Smooth muscle cell (in vitro differentiated cells): ENCODE measurements at regions not wholly inside any gene's neighbourhood (a gene's known extent, or its start where the extent isn't known, plus 50 kb on each side); places are given as distances from the start of the nearest gene placed in this dataset.

Source experiments
- DNase-seq: peaks from one replicate; lab custom pipeline; 2025; ENCODE audit not compliant: unreplicated experiment; lab: John Stamatoyannopoulos, UW
- H2AFZ ChIP-seq: fragments of 200-600 bp; sonication (generic); 2 replicates; pipeline ENCODE4 v1.6.0; 2016; ENCODE audit warnings: antibody characterized with exemption, low read depth, mild to moderate bottlenecking
- H3F3A ChIP-seq: fragments of 200-600 bp; sonication (generic); 2 replicates; pipeline ENCODE4 v1.6.0; 2017; ENCODE audit warnings: antibody characterized with exemption, low read depth
- H3K27ac ChIP-seq: fragments of 200-600 bp; sonication (generic); 2 replicates; pipeline ENCODE4 v1.5.1; 2016; ENCODE audit warnings: low read depth, mild to moderate bottlenecking
- H3K27me3 ChIP-seq: fragments of 200-600 bp; sonication (generic); 2 replicates; pipeline ENCODE4 v1.6.1; 2016; ENCODE audit warnings: low read depth, mild to moderate bottlenecking
- H3K36me3 ChIP-seq: fragments of 200-600 bp; sonication (generic); 2 replicates; pipeline ENCODE4 v1.5.1; 2016; ENCODE audit warnings: low read depth
- H3K4me1 ChIP-seq: fragments of 200-600 bp; sonication (generic); 2 replicates; pipeline ENCODE4 v1.5.1; 2016; ENCODE audit warnings: low read depth
- H3K4me2 ChIP-seq: fragments of 200-600 bp; sonication (generic); 2 replicates; pipeline ENCODE4 v1.6.0; 2016; ENCODE audit warnings: mild to moderate bottlenecking
- H3K4me3 ChIP-seq: fragments of 200-600 bp; sonication (generic); 2 replicates; pipeline ENCODE4 v1.5.1; 2016; ENCODE audit warnings: mild to moderate bottlenecking
- H3K79me2 ChIP-seq: fragments of 200-600 bp; sonication (generic); 2 replicates; pipeline ENCODE4 v1.6.0; 2016; ENCODE audit warnings: low read depth, mild to moderate bottlenecking
- H3K9ac ChIP-seq: fragments of 200-600 bp; sonication (generic); 2 replicates; pipeline ENCODE4 v1.6.0; 2016; ENCODE audit warnings: low read depth
- H3K9me3 ChIP-seq: fragments of 200-600 bp; sonication (generic); replicated peaks from 2 replicates; pipeline ENCODE4 v1.5.1; 2016; ENCODE audit warnings: low read depth
- H4K20me1 ChIP-seq: fragments of 200-600 bp; sonication (generic); 2 replicates; pipeline ENCODE4 v1.6.0; 2016; ENCODE audit warnings: low read depth
- CTCF ChIP-seq: fragments of 200-600 bp; sonication (generic); IDR thresholded peaks from 2 replicates; pipeline ENCODE4 v1.5.1; 2017; ENCODE audit warnings: borderline replicate concordance, mild to moderate bottlenecking, antibody characterized with exemption; ENCODE audit not compliant: insufficient read depth, poor library complexity, severe bottlenecking
- WGBS: methylation state at CpG from one replicate; pipeline ENCODE4 v1.1.7; 2016; ENCODE audit warnings: low lambda C conversion rate; 5-methylcytosine and 5-hydroxymethylcytosine counted together

- no peaks in the 10 kb centered on the region for H4K20me1 ChIP-seq
- H2AFZ ChIP-seq: no peak overlapping the region
- H3K9ac ChIP-seq: no peak overlapping the region
- H3K9me3 ChIP-seq: no peaks in the 10 kb centered on the region
- H3K79me2 ChIP-seq: no peaks in the 10 kb centered on the region
- no peaks in the 10 kb centered on the region for H3K36me3 ChIP-seq
- no peak overlapping the region for H3K4me2 ChIP-seq
- no peak overlapping the region for H3K4me3 ChIP-seq
- DNase-seq: no peak
- no peaks in the 10 kb centered on the region for H3F3A ChIP-seq
- H3K4me1 ChIP-seq: no peaks in the 10 kb centered on the region
- no peak overlapping the region for H3K27ac ChIP-seq
- no peaks in the 10 kb centered on the region for H3K27me3 ChIP-seq
- 87% methylated on average over 2 of the region's 2 CpGs for WGBS
- no peak for TF ChIP-seq CTCF
Measured at GRCh38 chr1:37161171-37161570, 126.9 kb upstream of the GRIK3 start.

GRCh38 chr1:37162059-37162458, 127.7 kb upstream of the GRIK3 start:
- Histone ChIP-seq H3K9me3 (no peaks in the 10 kb centered on the region), H3K27ac (no peak overlapping the region), H2AFZ (no peak overlapping the region), H4K20me1 (no peaks in the 10 kb centered on the region), H3F3A (no peaks in the 10 kb centered on the region), H3K79me2 (no peaks in the 10 kb centered on the region), H3K27me3 (no peaks in the 10 kb centered on the region), H3K9ac (no peak overlapping the region), H3K4me3 (no peak overlapping the region), H3K4me2 (no peak overlapping the region), H3K36me3 (no peaks in the 10 kb centered on the region), H3K4me1 (no peaks in the 10 kb centered on the region)
- TF ChIP-seq CTCF: no peak
- no peak for DNase-seq

GRCh38 chr1:37166005-37166404, 131.7 kb upstream of the GRIK3 start:
- Histone ChIP-seq H2AFZ (no peak overlapping the region), H3K4me1 (no peaks in the 10 kb centered on the region), H3K9ac (no peak overlapping the region), H3K79me2 (no peaks in the 10 kb centered on the region), H3K4me3 (no peak overlapping the region), H3K36me3 (no peaks in the 10 kb centered on the region), H3F3A (no peaks in the 10 kb centered on the region), H3K4me2 (no peak overlapping the region), H3K9me3 (no peaks in the 10 kb centered on the region), H3K27me3 (no peaks in the 10 kb centered on the region), H3K27ac (no peak overlapping the region), H4K20me1 (no peaks in the 10 kb centered on the region)
- no peak for TF ChIP-seq CTCF
- no peak for DNase-seq
- WGBS: 97% methylated on average over 2 of the region's 2 CpGs

GRCh38 chr1:37167479-37167878, 133.2 kb upstream of the GRIK3 start:
- H3K27me3 ChIP-seq: no peaks in the 10 kb centered on the region
- no peaks in the 10 kb centered on the region for H3K36me3 ChIP-seq
- H3K9ac ChIP-seq: no peak overlapping the region
- H3K9me3 ChIP-seq: no peaks in the 10 kb centered on the region
- H3K4me1 ChIP-seq: no peaks in the 10 kb centered on the region
- no peak overlapping the region for H3K27ac ChIP-seq
- H3F3A ChIP-seq: no peaks in the 10 kb centered on the region
- no peak overlapping the region for H2AFZ ChIP-seq
- no peaks in the 10 kb centered on the region for H3K79me2 ChIP-seq
- no peak for DNase-seq
- H3K4me3 ChIP-seq: no peak overlapping the region
- no peak for TF ChIP-seq CTCF
- no peak overlapping the region for H3K4me2 ChIP-seq
- H4K20me1 ChIP-seq: no peaks in the 10 kb centered on the region
- 54% methylated on average over 1 of the region's 1 CpG for WGBS
